NB4 (cell line): ENCODE measurements at regions not wholly inside any gene's neighbourhood (a gene's known extent, or its start where the extent isn't known, plus 50 kb on each side); places are given as distances from the start of the nearest gene placed in this dataset.

Experiments used
- CTCF ChIP-seq: IDR thresholded peaks from one replicate; pipeline ENCODE4 v1.5.1; 2012; ENCODE audit warnings: low read depth, low read length
- MAX ChIP-seq: IDR thresholded peaks from 2 replicates; pipeline ENCODE4 v1.6.1; 2011; ENCODE audit warnings: low read depth, low read length
- MYC ChIP-seq: IDR thresholded peaks from 2 replicates; pipeline ENCODE4 v1.6.1; 2011; ENCODE audit warnings: low read depth, low read length
- POLR2A ChIP-seq: IDR thresholded peaks from 2 replicates; pipeline ENCODE4 v1.6.1; 2011; ENCODE audit warnings: mild to moderate bottlenecking; ENCODE audit not compliant: insufficient read length; ENCODE audit errors: extremely low read depth

GRCh38 chr3:96678325-96678724, 136.1 kb upstream of the EPHA6 start:
- TF ChIP-seq CTCF (no peak), POLR2A (no peak), MAX (no peak), MYC (no peak)
